H1 (cell line): ENCODE measurements at regions not wholly inside any gene's neighbourhood (a gene's known extent, or its start where the extent isn't known, plus 50 kb on each side); places are given as distances from the start of the nearest gene placed in this dataset.

ENCODE experiments used
- CTCF ChIA-PET: fragments of 300-600 bp; sonication (Branson Sonifier 250); formaldehyde crosslinking; loops from one replicate; lab custom pipeline; 2021; ENCODE audit not compliant: partially characterized antibody; lab: Charles Lee
- POLR2A ChIA-PET: fragments of 300-600 bp; sonication (Branson Sonifier 250); formaldehyde crosslinking; loops from one replicate; lab custom pipeline; 2021; ENCODE audit warnings: inconsistent platforms; ENCODE audit not compliant: partially characterized antibody; lab: Charles Lee
- DNase-seq, 2 experiments: peaks; one replicate each; pipeline versions ENCODE4 v3.0.0 to v3.0.0-alpha.2; 2010 to 2022; ENCODE audit warnings: low spot score in 2 of 2, low read depth in 1 of 2, mixed read lengths in 1 of 2
- FAIRE-seq: peaks from 2 replicates; lab custom pipeline; 2011; peaks lifted over from hg19 to GRCh38; lab: Jason Lieb, UNC
- H2AFZ ChIP-seq: 2 replicates; pipeline ENCODE4 v1.8.1; 2012; ENCODE audit warnings: low read length, inconsistent platforms
- H2AK5ac ChIP-seq: 2 replicates; pipeline ENCODE4 v1.6.1; 2013; ENCODE audit warnings: low read depth, low read length
- H2BK120ac ChIP-seq: replicated peaks from 2 replicates; pipeline ENCODE3; 2013; ENCODE audit warnings: low read depth, low read length, inconsistent platforms
- H2BK12ac ChIP-seq: 2 replicates; pipeline ENCODE4 v1.6.1; 2013; ENCODE audit warnings: low read depth, low read length
- H2BK15ac ChIP-seq: 2 replicates; pipeline ENCODE4 v1.6.1; 2013; ENCODE audit warnings: low read length
- H2BK20ac ChIP-seq: 2 replicates; pipeline ENCODE4 v1.6.1; 2013; ENCODE audit warnings: low read length
- H2BK5ac ChIP-seq: 2 replicates; pipeline ENCODE4 v1.6.1; 2013; ENCODE audit warnings: low read depth, low read length
- H3K14ac ChIP-seq: 2 replicates; pipeline ENCODE4 v1.6.1; 2013; ENCODE audit warnings: inconsistent platforms; ENCODE audit not compliant: insufficient read length
- H3K18ac ChIP-seq: 2 replicates; pipeline ENCODE4 v1.6.1; 2013; ENCODE audit warnings: low read length; ENCODE audit errors: extremely low read depth
- H3K23ac ChIP-seq: 2 replicates; pipeline ENCODE4 v1.6.1; 2013; ENCODE audit warnings: inconsistent platforms; ENCODE audit not compliant: insufficient read length
- H3K23me2 ChIP-seq: 2 replicates; pipeline ENCODE4 v1.6.1; 2013; ENCODE audit warnings: low read depth, low read length
- H3K27ac ChIP-seq: 2 replicates; pipeline ENCODE4 v1.6.1; 2011; ENCODE audit warnings: low read depth, low read length, inconsistent platforms
- H3K27me3 ChIP-seq, 4 experiments: replicated peaks in 1 of 4; 1 replicate in 1 of 4; 2 replicates in 3 of 4; pipeline versions ENCODE4 v1.6.1 to v1.8.1; 2011 to 2013; ENCODE audit warnings: low read length in 3 of 4, mild to moderate bottlenecking in 3 of 4, inconsistent platforms in 2 of 4, mixed read lengths in 2 of 4, moderate library complexity in 1 of 4; ENCODE audit not compliant: control insufficient read depth in 3 of 4, insufficient read depth in 3 of 4; ENCODE audit errors: extremely low read depth in 1 of 4
- H3K36me3 ChIP-seq, 4 experiments: 2 replicates each; pipeline versions ENCODE4 v1.6.1 to v1.8.1; 2011 to 2013; ENCODE audit warnings: mild to moderate bottlenecking in 4 of 4, low read length in 3 of 4, moderate library complexity in 2 of 4, control low read depth in 1 of 4, inconsistent platforms in 1 of 4; ENCODE audit not compliant: insufficient read depth in 4 of 4, control insufficient read depth in 2 of 4
- H3K4ac ChIP-seq: replicated peaks from 2 replicates; pipeline ENCODE3; 2013; ENCODE audit warnings: low read length, low read depth, mixed read lengths, inconsistent platforms; ENCODE audit not compliant: insufficient read length
- H3K4me1 ChIP-seq, 4 experiments: replicated peaks in 1 of 4; 1 replicate in 1 of 4; 2 replicates in 3 of 4; pipeline versions ENCODE4 v1.6.1 to v1.8.1; 2011 to 2013; ENCODE audit warnings: low read length in 3 of 4, inconsistent platforms in 2 of 4, mixed read lengths in 1 of 4; ENCODE audit not compliant: insufficient read depth in 4 of 4, control insufficient read depth in 3 of 4
- H3K4me2 ChIP-seq, 2 experiments: 2 replicates each; pipeline versions ENCODE4 v1.6.1 to v1.8.1; 2011 to 2013; ENCODE audit warnings: low read depth in 2 of 2, low read length in 2 of 2, control low read depth in 1 of 2, inconsistent platforms in 1 of 2, mild to moderate bottlenecking in 1 of 2; ENCODE audit not compliant: insufficient read depth in 1 of 2
- H3K4me3 ChIP-seq, 4 experiments: fragments of 200-600, 300-600 bp in 1 of 4; sonication (generic), shearing (Covaris generic), sonication (Bioruptor Twin) in 1 of 4; 2 replicates each; pipeline versions ENCODE4 v1.5.1 to v1.8.1; 2011 to 2016; ENCODE audit warnings: low read length in 4 of 4, low read depth in 3 of 4, control low read depth in 2 of 4, inconsistent platforms in 2 of 4, mild to moderate bottlenecking in 2 of 4, mixed read lengths in 1 of 4, moderate library complexity in 1 of 4; ENCODE audit not compliant: insufficient read depth in 2 of 4; ENCODE audit errors: extremely low read depth in 1 of 4
- H3K56ac ChIP-seq: replicated peaks from 2 replicates; pipeline ENCODE3; 2013; ENCODE audit warnings: low read depth, mild to moderate bottlenecking, mixed read lengths, low read length, inconsistent platforms; ENCODE audit not compliant: insufficient read length
- H3K79me1 ChIP-seq: 2 replicates; pipeline ENCODE4 v1.6.1; 2013; ENCODE audit warnings: low read depth, low read length, control low read depth
- H3K79me2 ChIP-seq, 2 experiments: 2 replicates each; pipeline versions ENCODE4 v1.6.1 to v1.8.1; 2012 to 2013; ENCODE audit warnings: low read length in 2 of 2, mild to moderate bottlenecking in 2 of 2, inconsistent platforms in 1 of 2; ENCODE audit not compliant: insufficient read depth in 2 of 2, control insufficient read depth in 1 of 2
- H3K9ac ChIP-seq, 4 experiments: replicated peaks in 1 of 4; 1 replicate in 1 of 4; 2 replicates in 3 of 4; pipeline versions ENCODE4 v1.6.1 to v1.8.1; 2011 to 2013; ENCODE audit warnings: low read depth in 3 of 4, low read length in 3 of 4, control low read depth in 2 of 4, mild to moderate bottlenecking in 2 of 4, moderate library complexity in 2 of 4, inconsistent platforms in 1 of 4; ENCODE audit errors: extremely low read depth in 1 of 4
- H3K9me3 ChIP-seq, 2 experiments: 2 replicates each; pipeline versions ENCODE4 v1.6.1 to v1.8.1; 2012 to 2013; ENCODE audit warnings: mild to moderate bottlenecking in 2 of 2, moderate library complexity in 2 of 2, control low read depth in 1 of 2, inconsistent platforms in 1 of 2, low read depth in 1 of 2, low read length in 1 of 2, mixed read lengths in 1 of 2; ENCODE audit not compliant: insufficient read depth in 2 of 2
- H4K20me1 ChIP-seq, 2 experiments: replicated peaks in 1 of 2; 2 replicates each; pipeline versions ENCODE3 to v1.8.1; 2011 to 2013; ENCODE audit warnings: inconsistent platforms in 2 of 2, low read length in 2 of 2, mild to moderate bottlenecking in 1 of 2; ENCODE audit not compliant: insufficient read depth in 2 of 2, control insufficient read depth in 1 of 2
- H4K5ac ChIP-seq: 2 replicates; pipeline ENCODE4 v1.6.1; 2013; ENCODE audit warnings: low read length, low read depth, mixed read lengths, inconsistent platforms; ENCODE audit not compliant: insufficient read length
- H4K8ac ChIP-seq: 2 replicates; pipeline ENCODE4 v1.8.0; 2013; ENCODE audit warnings: mild to moderate bottlenecking, moderate library complexity, low read length, inconsistent platforms; ENCODE audit not compliant: insufficient read depth; ENCODE audit errors: extremely low read depth
- H4K91ac ChIP-seq: replicated peaks from 2 replicates; pipeline ENCODE3; 2013; ENCODE audit warnings: low read length, mixed read lengths, inconsistent platforms; ENCODE audit not compliant: insufficient read length
- BACH1 ChIP-seq: IDR thresholded peaks from 2 replicates; pipeline ENCODE4 v1.6.1; 2012; ENCODE audit warnings: low read length, improper control_type of control experiment
- BRCA1 ChIP-seq: IDR thresholded peaks from 2 replicates; pipeline ENCODE4 v1.6.1; 2012; ENCODE audit warnings: low read depth, low read length, improper control_type of control experiment
- CEBPB ChIP-seq: IDR thresholded peaks from 2 replicates; pipeline ENCODE4 v1.6.1; 2012; ENCODE audit warnings: low read depth, low read length
- EGR1 ChIP-seq: IDR thresholded peaks from 2 replicates; pipeline ENCODE4 v1.6.1; 2011; ENCODE audit warnings: low read depth, low read length, borderline replicate concordance
- EZH2 ChIP-seq: fragments of 200-600 bp; sonication (generic); IDR thresholded peaks from 2 replicates; pipeline ENCODE4 v1.7.1; 2012; ENCODE audit warnings: low read depth, mild to moderate bottlenecking, moderate library complexity, low read length, inconsistent platforms; ENCODE audit not compliant: severe bottlenecking
- GTF2F1 ChIP-seq: IDR thresholded peaks from 2 replicates; pipeline ENCODE4 v1.6.1; 2012; ENCODE audit warnings: low read depth, low read length, improper control_type of control experiment, borderline replicate concordance
- JUN ChIP-seq: IDR thresholded peaks from 2 replicates; pipeline ENCODE4 v1.6.1; 2011; ENCODE audit warnings: low read depth, mild to moderate bottlenecking, improper control_type of control experiment, low read length
- RAD21 ChIP-seq, 2 experiments: IDR thresholded peaks in 1 of 2; conservative IDR thresholded peaks in 1 of 2; 2 replicates each; pipeline ENCODE4 v1.6.1; 2011; ENCODE audit warnings: low read depth in 2 of 2, low read length in 2 of 2, improper control_type of control experiment in 1 of 2, inconsistent platforms in 1 of 2, mild to moderate bottlenecking in 1 of 2, moderate library complexity in 1 of 2
- TEAD4 ChIP-seq: IDR thresholded peaks from 2 replicates; pipeline ENCODE4 v1.6.1; 2012; ENCODE audit warnings: low read depth, low read length, inconsistent platforms, mixed read lengths
- ZNF274 ChIP-seq: IDR thresholded peaks from 2 replicates; pipeline ENCODE4 v1.7.0; 2012; ENCODE audit warnings: low read length, borderline replicate concordance; ENCODE audit errors: extremely low read depth
- WGBS, 2 experiments: shearing (Covaris generic) in 1 of 2; methylation state at CpG; one replicate each; pipeline versions ENCODE4 v1.1.6 to v1.1.7; 2013 to 2015; ENCODE audit warnings: low lambda C conversion rate in 2 of 2, mixed read lengths in 2 of 2, inconsistent platforms in 1 of 2, low coverage in 1 of 2, missing lambda C conversion rate in 1 of 2; ENCODE audit not compliant: insufficient replicate concordance in 2 of 2, insufficient coverage in 1 of 2, insufficient read length in 1 of 2; ENCODE audit errors: extremely low coverage in 1 of 2, missing lambda C conversion rate in 1 of 2; 5-methylcytosine and 5-hydroxymethylcytosine counted together
- TF ChIP-seq, protein P1 (sequence below): IDR thresholded peaks from 2 replicates; pipeline ENCODE4 v1.6.1; 2012; ENCODE audit warnings: low read length, inconsistent platforms

DNA sequence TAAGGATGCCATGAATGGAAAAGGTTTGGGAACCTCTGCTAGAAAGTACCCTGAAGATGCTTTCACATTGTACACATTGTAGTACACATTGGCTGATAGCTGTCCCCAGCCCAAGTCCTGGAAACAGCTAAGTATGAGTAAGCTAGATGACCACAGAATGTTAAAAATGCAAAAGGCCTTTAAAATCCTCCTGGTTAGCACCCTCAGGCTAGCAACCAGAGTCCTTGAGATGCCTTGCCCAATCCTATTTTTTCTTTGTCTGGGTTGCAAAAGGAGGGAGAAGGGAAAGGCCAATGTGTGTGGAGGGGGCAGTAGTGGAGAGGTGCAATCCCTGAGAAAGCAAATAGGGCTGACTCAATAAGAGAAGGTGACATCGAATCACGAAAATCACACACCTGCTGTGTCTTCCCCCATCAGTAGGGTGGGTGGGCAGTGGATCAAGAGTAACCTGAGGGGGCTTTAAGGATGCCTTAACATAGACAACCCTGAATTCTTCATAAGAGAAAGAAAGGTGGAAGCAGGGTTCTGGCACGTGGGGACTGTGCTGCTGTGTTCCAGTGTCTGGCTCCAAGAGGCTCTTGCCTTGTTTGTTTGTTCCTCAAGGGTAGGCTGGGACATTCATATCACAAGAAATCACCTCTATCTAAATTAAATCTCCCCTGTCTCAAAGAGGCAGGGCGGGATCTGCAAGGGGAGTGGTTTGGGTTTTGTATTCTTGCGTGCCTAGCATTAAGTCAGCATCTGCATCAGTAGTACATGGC lies 266.2 kb upstream of the PLXNA2 start:
- H2BK12ac ChIP-seq: no peak overlapping the region
- no peaks in the 10 kb centered on the region for H4K20me1 ChIP-seq
- no peaks in the 10 kb centered on the region for H3K9me3 ChIP-seq
- H3K4me2 ChIP-seq: no peak overlapping the region
- ChIA-PET POLR2A (no interaction called here), CTCF (interaction anchor here (0.6 to 1.7 kb wide), 4 partner anchors 17 to 1017 kb away, joined by 3 to 4 read pairs (median 3); no protein-coding TSS in a partner anchor)
- 87% methylated on average over 5 of the region's 5 CpGs; no CpG with 5 or more reads in 1 of the 2 experiments for WGBS, 2 experiments
- no peak overlapping the region for H3K18ac ChIP-seq
- H3K4me1 ChIP-seq: no peaks in the 10 kb centered on the region
- no peak overlapping the region for H4K5ac ChIP-seq
- no peaks in the 10 kb centered on the region for H3K23me2 ChIP-seq
- no peak overlapping the region for H3K27ac ChIP-seq
- H3K79me1 ChIP-seq: no peaks in the 10 kb centered on the region
- H3K36me3 ChIP-seq: no peaks in the 10 kb centered on the region
- H2BK120ac ChIP-seq: no peak overlapping the region
- H3K14ac ChIP-seq: no peak overlapping the region
- H3K4me3 ChIP-seq: no peak overlapping the region
- no peaks in the 10 kb centered on the region for H3K79me2 ChIP-seq
- TF ChIP-seq GTF2F1 (no peak), BRCA1 (no peak), JUN (no peak), EGR1 (no peak), ZNF274 (no peak), EZH2 (no peak), BACH1 (no peak), CEBPB (no peak), TEAD4 (no peak), RAD21 (IDR thresholded peaks at IDR 0.05 in 1 of 2, conservative IDR thresholded peaks at IDR 0.05 in 1 of 2; ENCODE audit: low read depth in 2 of 2, low read length in 2 of 2) (no peak)
- TF ChIP-seq, protein P1, sequence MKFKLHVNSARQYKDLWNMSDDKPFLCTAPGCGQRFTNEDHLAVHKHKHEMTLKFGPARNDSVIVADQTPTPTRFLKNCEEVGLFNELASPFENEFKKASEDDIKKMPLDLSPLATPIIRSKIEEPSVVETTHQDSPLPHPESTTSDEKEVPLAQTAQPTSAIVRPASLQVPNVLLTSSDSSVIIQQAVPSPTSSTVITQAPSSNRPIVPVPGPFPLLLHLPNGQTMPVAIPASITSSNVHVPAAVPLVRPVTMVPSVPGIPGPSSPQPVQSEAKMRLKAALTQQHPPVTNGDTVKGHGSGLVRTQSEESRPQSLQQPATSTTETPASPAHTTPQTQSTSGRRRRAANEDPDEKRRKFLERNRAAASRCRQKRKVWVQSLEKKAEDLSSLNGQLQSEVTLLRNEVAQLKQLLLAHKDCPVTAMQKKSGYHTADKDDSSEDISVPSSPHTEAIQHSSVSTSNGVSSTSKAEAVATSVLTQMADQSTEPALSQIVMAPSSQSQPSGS: no peak
- FAIRE-seq (no peak), DNase-seq (no peak)
- H2BK5ac ChIP-seq: no peak overlapping the region
- H3K4ac ChIP-seq: no peak overlapping the region
- H2BK15ac ChIP-seq: no peak overlapping the region
- H3K9ac ChIP-seq: no peak overlapping the region
- H4K8ac ChIP-seq: no peak overlapping the region
- no peak overlapping the region for H2BK20ac ChIP-seq
- no peak overlapping the region for H4K91ac ChIP-seq
- H3K27me3 ChIP-seq: no peaks in the 10 kb centered on the region
- no peak overlapping the region for H3K56ac ChIP-seq
- H2AK5ac ChIP-seq: no peak overlapping the region
- H3K23ac ChIP-seq: no peak overlapping the region
- H2AFZ ChIP-seq: no peak overlapping the region
